AG20443 (cell line): ENCODE measurements at regions not wholly inside any gene's neighbourhood (a gene's known extent, or its start where the extent isn't known, plus 50 kb on each side); places are given as distances from the start of the nearest gene placed in this dataset.
"Not testable (repeated sequence)": the region's sequence is repeated elsewhere in the genome, so short reads cannot be mapped to it uniquely, and the experiment has no call there.

ENCODE experiments used
- DNase-seq: peaks from one replicate; pipeline ENCODE4 v3.0.0; 2012; ENCODE audit warnings: low spot score, mixed read lengths

DNA sequence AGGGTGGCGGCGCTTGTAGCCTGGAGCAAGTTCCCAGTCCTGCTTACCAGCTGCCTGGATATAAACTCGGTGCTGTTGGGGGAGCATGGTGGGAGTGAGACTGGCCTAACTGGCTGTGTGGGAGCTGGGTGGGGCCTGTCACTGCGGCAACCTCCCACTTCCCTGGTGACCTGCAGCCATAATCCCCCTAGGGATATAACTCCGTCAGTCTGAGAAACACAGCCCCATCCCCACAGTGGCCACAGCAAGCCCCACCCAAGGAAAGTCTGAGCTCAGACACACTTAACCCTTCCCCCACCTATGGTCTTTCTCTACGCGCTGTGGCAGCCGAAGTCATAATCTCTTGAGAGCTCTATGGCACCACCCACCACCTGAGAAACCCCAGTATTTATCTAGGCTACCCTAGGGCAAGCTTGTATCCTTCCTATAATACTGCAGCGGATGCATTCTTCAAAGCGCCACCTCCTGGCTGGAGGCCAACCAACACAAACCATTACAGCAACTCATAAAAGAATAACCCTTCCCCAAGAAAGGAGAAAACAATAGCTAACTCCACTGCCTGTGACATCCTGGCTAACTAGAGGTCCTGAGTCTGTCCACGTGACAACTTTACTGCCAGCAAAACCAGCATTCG lies 57.4 kb downstream of the ZNF648 start:
- DNase-seq, result no peak

DNA sequence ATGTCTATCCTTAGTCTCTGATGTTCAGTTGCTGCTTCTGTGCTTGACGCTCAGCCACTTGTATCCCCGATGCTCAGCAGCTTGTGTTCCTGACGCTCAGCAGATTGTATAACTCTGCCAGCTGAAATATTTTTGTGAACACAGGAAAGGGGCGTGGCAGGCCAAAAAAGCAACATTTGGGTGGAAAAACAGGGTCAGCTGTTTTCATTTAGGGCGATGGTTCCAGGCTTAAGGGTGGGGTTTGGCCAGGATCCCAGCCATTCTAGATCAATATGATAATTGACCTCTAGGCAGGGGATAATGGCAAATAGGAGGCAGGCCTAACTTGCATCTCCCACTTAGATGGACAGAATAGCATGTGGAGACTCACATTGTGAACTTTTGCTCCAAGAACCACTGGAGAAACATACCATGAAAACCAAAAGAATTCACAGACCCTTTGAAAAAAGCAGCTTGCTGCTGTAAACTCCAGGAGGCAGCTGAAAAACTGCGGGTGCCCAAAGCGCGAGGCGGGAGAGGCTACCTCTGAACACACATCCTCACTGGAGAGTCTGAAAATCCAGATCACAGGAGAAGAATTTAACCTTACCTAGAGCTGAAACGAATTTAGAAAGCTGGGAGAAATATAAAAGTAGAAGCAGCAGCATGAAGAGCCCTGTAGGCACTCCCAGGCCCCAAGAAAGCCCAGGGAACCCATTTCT lies 58.3 kb downstream of the ZNF648 start:
- no peak for DNase-seq

DNA sequence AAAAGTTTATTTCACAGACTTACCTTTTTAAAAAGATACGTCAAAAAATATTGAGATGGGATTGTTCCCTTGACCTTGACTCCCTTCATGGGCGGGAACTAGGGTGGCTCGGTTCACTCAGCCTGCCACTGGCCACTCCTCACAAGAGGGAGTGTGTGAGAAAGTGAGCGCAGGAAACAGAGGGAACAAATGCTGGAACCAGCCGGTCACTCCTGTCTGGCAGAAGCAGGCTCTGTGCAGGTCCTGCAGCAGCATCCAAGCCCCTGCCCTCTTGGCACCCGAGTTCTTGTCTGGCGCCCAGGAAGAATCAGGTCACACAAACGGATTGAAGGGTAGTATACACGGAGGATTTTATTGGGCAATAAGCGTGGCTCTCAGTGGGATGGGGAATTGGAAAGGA lies 58.9 kb downstream of the ZNF648 start:
- DNase-seq, result no peak

DNA sequence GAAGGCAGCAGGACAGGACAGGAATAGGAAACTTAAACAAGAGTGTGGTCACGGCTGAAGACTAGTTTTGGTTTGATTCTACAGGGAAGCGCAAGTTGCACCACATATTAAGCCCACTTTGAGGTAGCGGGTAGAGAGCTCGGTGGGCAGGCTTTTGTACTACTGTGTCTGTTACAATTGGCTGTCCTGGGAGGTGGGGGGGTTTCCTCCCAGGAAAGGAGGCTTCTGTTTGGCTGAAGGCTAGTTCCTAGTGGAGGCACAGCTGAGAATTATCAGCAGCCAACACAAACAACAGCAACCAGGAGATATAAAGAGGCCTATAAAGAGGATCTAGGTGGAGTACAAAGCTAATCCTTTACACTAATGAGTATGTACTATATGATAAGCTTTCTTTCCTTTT lies 62.7 kb downstream of the ZNF648 start:
- no peak for DNase-seq

DNA sequence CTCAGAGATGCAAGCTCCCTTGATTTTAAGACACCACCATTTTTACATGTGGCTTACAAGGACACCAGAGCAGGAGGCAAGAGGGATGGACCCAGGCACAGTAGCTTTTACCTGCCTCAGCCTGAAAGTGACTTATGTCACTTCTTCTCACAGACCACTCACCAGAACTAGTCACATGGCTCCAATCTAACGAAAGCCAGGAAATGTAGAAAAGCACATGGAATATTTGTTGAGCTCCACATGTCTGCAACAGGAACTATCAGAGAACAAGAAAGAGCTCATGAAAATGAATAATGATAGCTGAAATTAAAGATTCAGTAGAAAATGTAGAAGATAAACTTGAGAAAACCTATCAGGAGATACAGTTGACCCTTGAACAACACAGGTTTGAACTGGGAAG lies 69.4 kb downstream of the ZNF648 start:
- DNase-seq, result no peak

DNA sequence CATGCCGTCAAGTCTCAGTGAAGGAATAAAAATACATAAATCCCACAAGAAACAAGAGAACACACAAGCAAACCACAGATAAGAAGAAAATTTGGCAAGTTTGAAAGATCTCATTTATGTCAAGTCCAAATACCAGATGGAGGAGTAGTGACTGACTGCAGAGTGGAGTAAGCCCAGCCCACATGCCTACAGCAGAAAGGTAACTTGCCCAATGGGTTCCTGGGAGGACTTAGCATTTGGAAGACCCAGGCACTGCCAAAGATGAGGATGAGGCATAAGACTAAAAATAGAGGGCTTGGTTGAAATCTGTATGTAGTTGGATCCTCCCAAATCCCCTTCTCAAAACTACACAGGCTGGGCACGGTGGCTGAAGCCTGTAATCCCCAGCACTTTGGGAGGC lies 70.8 kb downstream of the ZNF648 start:
- DNase-seq, result no peak

DNA sequence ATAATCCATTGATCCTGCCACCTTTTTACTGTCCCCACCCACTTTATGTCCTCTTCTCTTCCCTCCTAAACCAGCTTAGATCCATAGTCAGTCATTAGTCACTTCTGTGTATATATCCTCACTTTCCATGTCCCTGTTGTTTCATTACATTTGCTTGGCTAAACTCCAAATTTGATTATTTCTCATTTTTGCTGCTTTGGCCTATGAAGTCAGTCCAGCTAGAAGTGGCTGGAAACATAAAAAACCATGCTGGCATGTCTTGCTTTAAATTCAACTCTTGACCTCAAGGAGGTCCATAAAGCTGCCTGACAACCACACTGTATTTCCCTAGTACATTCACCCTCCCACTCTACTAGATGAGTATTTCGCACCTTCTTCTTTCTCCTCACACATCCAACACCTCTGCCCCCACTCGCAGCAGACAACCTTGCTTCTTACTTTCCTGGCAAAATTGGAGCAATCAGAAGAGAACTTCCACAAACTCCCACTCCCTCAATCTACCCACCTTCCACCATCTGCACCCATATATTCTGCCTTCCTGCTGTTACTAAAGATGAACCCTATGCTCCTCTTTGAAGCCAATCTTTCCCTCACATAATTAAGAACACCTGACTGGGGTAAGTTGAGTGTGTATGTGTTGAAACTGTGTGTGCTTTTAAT lies 72.1 kb downstream of the ZNF648 start:
- no peak for DNase-seq

DNA sequence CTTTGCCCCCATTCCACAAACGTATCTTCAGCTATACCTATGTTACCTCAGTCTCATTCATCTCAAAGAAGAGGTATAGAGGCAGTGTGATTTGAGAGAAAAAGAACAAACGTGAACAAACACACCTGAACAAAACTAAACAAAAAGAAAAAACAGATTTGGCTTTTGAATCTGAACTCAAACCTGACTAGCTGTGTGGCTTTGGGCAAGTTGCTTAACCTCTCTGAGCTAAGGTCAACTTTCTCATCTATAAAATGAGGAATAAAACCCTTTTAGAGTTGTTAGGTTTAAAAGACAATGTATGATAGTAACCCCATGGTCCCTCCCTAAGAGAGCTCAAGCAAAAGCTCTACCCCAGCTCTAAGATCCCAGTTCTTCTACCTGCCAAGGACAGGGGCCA lies 73.5 kb downstream of the ZNF648 start:
- DNase-seq, result no peak

DNA sequence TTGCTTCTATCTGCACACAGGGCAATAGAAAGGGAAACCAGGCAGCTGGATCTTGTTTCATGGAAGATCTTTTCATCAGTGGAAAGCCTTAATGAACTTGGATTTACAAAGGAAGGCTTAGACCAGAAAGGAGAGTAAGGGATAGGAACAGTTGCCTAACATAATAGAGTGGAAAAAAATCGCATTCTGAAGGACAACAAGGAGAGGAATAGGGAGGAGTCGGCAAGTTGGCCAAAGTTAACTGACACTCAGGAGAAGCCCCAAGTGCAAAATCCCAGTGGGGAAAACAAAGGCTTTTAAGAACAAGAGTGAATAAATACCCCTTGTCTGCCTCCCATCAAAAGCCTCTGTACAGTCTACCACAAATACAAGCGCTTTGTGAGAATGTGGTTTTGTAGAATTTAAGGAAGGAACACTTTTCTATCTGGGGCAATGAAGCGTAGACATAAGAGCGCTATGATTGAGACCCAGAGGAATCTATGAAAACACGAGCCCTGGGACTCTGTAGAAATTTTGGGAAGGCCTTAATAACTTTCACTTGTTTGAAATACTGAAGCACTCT lies 74.1 kb downstream of the ZNF648 start:
- no peak for DNase-seq

DNA sequence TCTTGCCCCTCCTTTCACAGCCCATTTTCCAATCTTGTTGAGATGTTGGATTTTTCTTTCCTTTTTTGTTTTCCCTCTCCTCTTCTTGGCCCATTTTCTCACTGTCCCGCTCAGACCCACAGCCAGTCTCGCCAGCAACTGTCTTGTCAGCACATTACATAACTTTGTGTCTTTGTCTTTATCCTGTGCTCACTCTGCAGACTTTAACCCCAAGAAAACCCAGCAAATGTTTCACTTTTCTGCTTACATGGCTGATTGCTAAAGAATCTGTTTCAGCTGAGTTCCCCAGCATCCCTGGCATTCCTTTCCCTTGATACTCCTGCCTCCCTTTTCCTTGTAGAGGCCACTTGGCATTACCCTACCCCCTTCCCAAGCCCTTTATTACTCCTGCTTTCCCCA lies 74.6 kb downstream of the ZNF648 start:
- no peak for DNase-seq

DNA sequence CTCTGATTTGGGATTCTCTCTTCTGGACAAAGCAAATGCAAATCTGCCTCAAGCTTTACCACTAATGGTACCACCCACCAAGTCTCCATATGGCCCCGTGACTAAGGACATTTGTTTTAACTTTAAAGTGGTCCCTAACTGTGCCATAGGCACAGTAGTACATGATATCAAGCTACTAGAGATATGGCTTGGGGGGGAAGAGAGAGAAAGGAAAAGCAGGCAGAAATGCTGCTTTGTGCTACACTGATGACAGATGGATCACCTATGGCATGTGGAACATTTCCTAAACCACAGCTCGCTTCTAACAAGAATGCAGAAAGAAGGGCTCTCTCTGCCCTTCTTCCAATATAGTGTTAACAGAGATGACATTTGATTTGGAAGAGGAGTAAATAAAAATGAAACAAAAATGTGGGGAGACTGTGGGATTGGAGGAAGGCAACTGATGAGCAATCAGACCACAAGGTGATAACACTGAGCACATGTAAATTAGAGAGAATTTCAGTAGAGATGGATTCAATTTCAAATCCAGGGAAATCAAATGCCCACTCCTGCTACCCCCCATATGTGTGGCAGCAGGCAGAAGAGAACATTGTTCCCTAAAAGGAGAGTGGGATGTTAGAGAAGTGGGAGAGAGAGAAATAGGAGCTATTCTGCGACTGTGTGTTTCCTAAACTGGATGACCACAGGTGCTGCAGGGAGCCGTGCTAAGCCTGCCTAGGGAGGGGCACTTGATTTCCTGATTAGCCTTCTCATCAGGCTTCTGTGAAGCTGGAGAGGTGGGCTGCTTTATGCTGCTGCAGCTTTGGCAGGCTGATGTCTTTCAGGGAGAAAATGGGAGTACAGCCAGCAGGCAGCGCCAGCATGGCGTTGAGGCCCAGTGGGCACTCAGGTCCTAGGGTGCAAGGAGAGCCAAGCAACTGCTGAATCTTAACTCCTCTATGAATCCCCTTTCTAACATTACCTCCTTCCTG lies 75.3 kb downstream of the ZNF648 start:
- no peak for DNase-seq

DNA sequence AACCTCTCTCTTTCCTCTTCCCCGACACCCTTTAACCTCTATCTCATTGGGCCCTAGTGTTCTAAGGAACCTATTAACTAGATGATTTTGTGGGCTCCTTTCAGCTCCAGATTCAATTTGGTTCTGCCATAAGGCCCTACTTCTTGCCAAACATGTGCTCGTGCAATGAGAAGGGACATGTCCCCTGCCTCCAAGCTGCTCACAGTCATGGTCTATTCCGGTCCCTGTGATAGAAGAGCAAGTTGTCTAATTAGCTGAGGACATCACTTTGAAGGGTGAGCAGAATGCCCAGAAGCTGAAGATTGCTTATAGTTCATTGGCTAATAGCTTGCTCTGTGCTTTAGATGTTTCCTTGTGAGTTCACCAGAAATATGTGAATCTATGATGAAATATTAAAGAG lies 76.2 kb downstream of the ZNF648 start:
- DNase-seq, result no peak

DNA sequence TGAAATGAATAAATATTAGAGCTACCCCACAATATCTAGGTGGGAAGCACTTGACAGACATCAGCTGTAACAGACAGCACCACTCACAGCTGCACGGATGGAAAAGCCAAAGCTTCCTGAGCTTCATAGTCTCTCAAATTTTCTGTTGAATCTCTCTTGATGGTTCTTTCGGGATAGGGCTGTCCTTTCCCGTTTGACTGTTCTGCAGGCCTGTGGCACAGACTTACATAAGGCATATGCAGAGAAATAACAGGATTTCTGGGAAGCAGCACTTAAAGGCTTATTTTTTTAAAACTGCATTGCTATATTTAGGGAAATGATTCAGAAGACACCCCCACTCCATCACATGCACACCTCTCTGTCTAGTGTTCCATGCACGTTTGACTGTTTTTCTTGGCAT lies 77.5 kb downstream of the ZNF648 start:
- DNase-seq, result no peak

DNA sequence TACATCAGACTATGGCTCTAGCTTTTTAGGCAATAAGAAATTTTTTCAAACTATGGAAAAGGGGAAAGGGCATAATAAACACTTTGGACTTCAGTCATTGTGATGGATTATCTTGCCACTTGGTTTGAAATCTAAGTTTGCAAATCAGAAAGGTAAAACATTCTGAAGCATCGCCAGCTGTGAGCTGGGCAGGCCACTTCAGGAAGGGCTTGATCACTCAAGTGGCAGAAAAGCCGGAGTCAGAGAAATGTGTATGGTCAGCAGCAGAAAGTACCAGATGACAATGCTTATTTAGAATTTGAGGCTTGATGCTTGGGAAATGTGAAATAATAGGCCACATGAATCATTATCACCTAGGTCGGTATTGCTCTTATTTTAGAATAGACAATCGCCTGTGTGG lies 79.7 kb downstream of the ZNF648 start:
- no peak for DNase-seq

DNA sequence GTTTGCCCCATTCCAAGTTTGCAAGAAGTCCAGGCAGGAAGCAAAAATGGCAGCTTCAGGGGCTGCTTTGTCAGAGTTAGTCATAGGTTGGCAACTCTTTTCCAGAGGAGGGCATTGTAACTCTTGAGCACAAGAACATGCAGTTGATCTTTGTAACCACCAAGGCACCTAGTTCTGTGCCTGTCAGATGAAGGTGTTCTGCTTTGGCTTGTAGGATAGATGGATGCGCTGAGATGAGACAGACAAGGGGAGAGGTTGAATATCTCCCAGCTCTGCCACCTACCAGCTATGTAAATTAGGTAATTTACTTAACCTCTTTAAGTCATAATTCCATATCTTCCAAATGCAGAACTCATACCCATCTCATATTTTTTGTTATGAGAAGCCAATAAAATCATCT lies 89.3 kb downstream of the ZNF648 start:
- no peak for DNase-seq

DNA sequence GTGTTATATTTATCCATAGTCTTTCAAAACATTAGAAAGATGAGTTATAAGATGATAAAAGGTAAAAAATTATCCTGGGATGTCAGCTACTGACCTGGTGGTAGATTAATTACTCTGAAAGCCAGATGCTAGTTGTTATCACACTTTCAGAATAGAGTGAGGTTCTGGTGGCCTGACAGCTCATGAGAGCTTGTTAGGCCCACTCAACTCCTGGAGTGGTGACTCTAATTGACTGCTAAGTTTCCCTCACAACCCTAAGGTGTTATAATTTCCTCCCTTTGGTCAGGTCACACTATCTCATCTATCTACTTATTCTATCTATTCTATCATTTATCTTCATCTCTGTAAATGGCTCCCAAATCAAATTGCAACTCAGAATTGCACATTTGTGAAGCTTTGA lies 90.1 kb downstream of the ZNF648 start:
- DNase-seq, result no peak

DNA sequence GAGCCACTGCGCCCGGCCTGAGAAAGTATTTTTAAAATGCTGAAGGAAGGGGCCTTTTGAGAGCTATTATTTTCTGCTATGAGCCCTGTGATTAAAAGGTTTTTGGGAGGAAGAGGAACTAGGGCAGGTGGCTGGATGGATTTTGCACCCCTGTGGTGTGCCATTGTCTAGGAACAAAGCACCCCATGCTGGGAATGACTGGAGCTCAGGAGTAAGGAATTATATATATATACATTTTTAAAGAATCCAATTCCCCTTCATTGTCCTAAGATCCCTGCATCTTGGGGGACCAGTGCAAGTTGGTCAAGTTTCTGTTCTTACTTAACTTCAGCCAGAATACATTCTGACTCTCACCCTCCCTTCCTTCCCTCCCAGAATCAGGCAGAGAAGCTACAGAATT lies 91.6 kb downstream of the ZNF648 start:
- DNase-seq, result no peak

DNA sequence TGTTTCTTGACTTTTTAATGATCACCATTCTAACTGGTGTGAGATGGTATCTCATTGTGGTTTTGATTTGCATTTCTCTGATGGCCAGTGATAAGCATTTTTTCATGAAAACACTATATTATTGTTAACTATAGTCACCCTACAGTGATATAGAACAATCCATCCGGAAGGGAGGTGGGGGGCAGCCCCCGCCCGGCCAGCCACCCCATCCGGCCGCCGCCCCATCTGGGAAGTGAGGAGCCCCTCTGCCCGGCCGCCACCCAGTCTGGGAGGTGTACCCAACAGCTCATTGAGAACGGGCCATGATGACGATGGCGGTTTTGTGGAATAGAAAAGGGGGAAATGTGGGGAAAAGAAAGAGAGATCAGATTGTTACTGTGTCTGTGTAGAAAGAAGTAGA lies 106.8 kb downstream of the ZNF648 start:
- not testable (repeated sequence) for DNase-seq

DNA sequence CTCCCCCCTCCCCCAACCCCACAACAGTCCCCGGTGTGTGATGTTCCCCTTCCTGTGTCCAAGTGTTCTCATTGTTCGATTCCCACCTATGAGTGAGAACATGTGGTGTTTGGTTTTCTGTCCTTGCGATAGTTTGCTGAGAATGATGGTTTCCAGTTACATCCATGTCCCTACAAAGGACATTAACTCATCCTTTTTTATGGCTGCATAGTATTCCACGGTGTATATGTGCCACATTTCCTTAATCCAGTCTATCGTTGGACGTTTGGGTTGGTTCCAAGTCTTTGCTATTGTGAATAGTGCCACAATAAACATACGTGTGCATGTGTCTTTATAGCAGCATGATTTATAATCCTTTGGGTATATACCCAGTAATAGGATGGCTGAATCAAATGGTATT lies 107.3 kb downstream of the ZNF648 start:
- DNase-seq, result not testable (repeated sequence)

DNA sequence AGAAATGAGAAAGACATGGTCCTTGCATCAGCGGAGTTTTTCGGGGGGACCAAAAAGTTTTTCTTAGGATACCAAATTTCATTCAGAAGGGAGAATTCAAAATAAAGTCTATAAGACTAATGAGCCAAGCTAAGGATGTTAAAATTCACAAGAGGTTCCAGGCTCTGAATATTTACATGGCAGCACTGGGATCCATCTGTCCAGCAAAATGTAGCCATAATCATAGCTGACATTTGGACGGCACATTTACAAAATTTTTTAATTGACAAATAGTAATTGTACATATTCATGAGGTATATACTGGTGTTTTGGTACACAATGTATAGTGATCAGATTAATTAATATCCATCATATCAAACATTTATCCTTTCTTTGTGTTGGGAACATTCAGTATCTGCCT lies 107.9 kb downstream of the ZNF648 start:
- DNase-seq, result no peak

DNA sequence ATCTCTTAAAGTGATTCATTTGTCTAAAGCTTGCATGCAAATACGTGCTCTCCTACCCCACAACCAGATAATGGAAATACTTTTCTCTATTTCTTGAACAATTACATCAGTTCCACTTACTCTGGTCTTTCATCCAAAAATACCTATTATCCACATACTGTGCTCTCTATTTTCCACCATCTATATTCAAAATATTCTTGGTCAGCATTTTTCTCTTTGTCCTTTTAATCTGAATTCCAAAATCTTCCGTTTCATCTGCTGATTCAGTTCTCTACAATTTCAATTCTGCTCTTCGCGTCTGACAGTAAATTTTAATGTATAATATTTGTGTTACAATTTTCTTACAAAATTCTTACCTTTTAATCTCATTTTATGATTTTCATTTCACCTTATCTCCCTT lies 110.3 kb downstream of the ZNF648 start:
- DNase-seq, result no peak

DNA sequence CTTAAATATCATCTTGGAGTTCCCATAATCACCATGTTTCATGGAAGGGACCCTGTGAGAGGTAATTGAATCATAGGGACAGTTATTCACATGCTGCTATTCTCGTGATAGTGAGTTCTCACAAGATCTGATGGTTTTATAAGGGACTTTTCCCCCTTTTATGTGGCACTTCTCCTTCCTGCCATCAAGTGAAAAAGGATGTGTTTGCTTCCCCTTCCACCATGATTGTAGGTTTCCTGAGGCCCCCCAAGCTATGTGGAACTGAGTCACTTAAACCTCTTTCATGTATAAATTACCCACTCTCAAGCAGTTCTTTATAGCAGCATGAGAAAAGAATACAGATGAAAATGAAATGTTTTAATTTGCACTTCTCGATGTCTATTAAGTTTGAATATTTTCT lies 112.0 kb downstream of the ZNF648 start:
- no peak for DNase-seq
